HG03571 (cell line): ENCODE measurements at regions not wholly inside any gene's neighbourhood (a gene's known extent, or its start where the extent isn't known, plus 50 kb on each side); places are given as distances from the start of the nearest gene placed in this dataset.
"Not testable (repeated sequence)": the region's sequence is repeated elsewhere in the genome, so short reads cannot be mapped to it uniquely, and the experiment has no call there.

ENCODE experiments used
- ATAC-seq: cut with Tn5 transposase; IDR thresholded peaks from one replicate; pipeline ENCODE4 v1.9.1; 2021; ENCODE audit not compliant: unreplicated experiment

DNA sequence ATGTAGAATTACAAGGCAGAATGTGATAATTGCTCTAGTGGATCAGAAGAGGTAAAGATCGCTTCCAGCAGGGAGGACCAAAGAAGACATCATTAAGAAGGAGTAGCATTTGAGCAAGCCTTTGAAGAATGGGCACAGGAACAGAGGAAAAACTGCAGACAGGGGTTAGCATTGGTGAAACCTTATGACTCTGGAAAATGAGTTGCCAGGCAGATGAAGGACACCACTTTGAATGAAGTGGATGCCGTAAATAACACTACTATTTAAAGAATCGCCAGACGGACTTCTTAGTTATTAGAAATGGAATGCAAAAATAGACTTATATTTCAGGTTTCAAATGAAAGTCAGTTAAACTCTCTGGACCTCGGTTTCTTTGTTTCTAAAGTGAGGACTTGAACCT is 727.7 kb downstream of the USP25 start:
- ATAC-seq, result no peak

DNA sequence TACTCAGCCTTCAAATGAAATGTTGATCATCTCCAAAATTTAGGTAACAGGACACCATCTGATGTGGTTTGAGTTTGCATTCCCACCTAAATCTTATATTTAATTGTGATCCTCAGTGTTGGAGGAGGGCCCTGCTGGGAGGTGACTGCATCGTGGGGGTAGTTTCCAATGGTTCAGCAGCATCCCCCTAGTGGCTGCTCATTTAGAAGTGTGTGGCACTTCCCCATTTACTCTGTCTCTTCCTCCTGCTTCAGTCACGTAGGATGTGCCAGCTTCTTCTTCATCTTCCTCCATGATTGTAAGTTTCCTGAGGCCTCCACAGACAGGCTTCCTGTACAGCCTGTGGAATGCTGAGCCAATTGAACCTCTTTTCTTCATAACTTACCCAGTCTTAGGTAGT is 731.2 kb downstream of the USP25 start:
- no peak for ATAC-seq

DNA sequence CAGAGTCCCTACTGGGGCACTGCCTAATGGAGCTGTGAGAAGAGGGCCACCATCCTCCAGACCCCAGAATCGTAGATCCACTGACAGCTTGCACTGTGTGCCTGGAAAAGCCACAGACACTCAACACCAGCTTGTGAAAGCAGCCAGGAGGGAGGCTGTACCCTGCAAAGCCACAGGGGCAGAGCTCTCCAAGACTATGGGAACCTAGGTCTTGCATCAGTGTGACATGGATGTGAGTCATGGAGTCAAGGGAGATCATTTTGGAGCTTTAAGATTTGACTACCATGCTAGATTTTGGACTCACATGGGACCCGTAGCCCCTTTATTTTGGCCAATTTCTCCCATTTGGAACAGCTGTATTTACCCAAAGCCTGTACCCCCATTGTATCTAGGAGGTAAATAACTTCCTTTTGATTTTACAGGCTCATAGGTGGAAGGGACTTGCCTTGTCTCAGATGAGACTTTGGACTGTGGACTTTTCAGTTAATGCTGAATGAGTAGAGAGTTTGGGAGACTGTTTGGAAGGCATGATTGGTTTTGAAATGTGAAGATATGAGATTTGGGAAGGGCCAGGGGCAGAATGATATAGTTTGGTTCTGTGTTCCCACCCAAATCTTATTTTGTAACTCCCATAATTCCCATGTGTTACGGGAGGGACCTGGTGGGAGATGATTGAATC is 734.6 kb downstream of the USP25 start:
- ATAC-seq, result not testable (repeated sequence)

DNA sequence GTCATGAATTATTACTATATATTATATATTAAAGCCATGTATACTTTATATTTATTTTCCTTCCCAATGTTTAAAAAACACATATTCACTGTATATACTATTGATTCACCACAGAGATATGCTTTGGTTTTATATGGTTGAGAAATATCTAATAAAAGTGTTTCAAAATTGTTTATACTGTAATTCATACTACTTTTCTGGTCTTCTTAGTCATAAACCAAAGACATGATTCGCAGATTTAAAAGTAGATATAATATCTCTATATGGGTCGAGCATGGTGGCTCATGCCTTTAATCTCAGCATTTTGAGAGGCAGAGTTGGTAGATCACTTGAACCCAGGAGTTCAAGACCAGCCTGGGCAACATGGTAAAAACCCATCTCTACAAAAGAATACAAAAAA is 738.4 kb downstream of the USP25 start:
- no peak for ATAC-seq

DNA sequence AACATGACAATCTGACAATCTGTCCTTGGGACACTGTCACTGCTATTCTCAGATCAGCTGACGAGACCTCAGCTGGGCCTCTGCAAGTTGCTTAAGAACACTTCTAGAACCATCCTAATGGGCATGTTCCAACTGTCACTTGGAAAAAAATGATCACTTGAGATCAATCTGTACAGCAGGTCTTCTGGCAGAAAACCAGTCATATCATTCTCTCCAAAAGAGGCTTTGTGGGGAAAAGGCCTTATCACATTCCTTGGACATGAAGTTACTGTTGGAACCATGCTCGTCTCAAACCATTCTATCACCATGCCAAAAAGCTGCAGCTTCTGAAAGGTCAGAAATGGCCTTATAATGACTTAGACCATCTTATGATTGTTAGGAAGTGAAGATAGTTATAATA is 744.2 kb downstream of the USP25 start:
- ATAC-seq, result no peak

DNA sequence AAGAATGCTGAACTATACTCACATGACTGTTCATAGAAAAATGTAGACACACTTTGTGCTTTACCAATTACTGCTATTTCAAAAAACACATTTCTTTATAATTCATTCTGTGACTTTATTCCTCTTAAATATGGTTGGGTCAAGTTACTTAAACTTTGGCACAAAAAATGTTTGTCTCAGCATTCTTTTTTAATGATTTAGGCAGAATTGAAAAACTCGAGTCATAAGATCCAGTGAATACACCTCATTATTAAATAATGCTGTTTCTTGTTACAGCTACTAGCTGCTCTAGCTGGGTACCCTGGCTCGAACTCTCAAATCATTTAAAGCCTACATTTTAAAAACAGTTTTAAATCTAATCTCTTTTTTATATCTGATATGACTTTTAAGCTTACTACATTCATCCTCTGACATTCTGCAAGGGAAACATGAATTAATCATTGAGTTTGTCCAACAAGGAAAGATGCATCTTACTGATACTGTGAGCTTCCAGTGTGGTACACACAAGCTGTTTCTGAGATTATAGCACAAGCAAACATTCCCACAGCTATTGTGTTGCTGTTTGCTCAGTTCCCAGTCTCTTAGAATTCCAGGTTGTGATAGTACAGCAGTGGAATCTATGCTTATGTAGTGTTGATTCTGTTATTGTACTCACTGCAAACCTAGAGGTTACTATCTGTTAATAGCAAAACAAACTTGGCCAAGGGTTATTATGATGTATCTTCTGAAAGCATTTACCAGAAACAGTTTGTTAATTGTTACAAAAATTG is 746.5 kb downstream of the USP25 start:
- no peak for ATAC-seq

DNA sequence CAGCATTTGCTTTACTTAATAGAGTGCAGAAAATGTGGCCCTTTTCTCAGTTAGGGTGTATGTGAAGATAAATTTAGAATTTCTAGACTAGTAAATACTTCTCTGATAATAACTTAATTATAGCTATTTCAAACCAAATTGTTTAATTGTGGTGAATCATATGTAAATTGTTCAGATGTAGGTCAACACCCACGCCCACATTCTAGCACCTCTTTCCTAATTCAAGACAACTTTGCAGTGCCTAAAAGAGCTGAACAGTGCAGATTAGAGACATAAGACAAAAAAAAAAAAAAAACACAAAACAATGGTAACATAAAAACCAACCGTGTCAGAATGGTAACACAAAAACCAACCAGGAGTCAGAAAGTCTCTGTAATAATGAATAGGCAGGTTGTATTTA is 758.3 kb downstream of the USP25 start:
- no peak for ATAC-seq

DNA sequence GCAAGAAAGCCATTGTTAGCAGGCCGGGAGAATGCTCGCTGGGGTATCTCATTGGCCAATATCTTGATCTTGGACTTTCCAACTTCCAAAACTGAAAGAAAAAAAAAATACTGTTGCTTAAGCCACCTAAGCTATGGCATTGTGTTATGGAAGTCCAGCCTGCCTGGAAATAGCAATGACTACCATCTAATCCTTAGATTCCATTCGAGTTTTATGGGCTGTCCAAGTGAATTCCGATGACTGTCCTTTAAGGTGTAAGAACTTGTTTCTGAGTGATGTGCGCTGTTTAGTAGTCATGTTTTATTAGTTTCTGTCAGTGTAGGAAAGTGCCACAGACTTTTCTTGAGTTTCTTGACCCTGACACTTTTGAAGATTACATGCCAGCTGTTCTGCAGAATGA is 762.6 kb downstream of the USP25 start:
- no peak for ATAC-seq

DNA sequence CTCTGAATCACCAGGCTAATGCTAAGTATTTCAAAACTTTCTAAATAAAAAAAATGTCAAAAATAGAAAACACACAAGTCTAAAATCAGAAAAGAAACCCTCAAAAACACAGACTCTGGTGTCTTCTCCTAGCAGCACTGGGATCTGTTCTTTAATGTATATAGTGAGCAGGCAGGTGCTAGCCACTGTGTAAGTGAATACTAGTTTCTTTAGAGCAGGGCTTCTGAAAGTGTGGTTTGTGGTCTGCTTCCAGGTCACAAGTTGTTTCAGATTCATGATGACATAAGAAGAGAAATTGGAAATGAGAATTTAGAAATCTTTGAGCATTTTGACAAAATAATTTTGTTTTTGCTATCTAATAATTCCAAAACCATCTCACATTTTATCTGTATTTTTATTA is 763.1 kb downstream of the USP25 start:
- ATAC-seq, result no peak

DNA sequence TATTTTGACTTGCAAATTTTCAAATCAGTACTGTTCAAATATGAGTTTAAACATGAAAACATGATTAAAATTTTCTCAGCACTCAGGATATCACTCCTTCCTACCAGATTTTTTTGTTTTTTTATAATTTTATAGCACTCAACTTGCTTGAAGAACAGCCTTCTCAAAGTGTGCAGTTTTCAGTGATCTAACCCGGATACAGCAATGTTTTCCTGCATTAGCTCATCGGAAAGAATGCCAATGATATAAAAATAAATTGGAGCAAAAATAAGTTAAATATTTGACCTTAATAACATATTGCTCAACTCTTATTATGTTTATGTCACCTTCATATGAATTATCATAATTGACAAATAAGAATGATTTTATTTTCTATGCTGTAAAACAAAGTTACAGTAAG is 766.8 kb downstream of the USP25 start:
- no peak for ATAC-seq

DNA sequence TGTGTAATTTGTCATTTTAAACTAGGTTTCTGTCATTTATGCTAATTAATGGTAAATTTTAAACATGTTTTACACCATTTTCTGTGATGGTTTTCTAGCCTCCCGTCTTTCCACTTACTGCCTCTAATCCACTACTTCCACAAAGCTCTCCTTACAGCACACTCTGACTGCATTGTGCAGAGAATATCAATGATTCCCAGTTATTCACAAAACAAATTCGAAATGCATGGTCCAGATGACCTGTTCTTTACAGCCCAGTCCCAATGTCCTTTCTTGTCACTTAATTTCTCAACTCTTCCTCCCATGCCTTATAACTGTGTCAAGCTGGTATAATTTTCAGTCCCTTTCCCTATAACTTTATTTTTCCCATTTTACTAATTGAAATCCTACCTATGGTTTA is 770.5 kb downstream of the USP25 start:
- ATAC-seq, result no peak

DNA sequence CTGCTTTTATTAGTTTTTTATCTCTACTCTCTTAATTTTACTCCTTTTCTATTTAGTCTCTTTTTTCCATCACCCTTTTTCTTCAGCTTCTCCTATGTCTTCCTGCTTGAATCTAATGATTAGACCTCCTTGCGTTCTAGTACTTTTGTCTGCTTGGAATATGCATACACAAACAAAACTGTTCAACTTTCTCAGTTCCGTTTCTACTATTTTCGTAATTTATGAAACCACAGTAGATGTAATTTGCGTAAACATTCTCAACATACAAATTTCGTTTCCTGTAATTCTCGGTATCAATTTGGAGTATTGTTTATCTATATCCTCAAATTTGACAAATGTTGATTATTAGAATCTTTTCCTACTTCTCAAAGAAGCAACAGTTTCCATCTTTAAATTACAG is 772.5 kb downstream of the USP25 start:
- ATAC-seq, result no peak

DNA sequence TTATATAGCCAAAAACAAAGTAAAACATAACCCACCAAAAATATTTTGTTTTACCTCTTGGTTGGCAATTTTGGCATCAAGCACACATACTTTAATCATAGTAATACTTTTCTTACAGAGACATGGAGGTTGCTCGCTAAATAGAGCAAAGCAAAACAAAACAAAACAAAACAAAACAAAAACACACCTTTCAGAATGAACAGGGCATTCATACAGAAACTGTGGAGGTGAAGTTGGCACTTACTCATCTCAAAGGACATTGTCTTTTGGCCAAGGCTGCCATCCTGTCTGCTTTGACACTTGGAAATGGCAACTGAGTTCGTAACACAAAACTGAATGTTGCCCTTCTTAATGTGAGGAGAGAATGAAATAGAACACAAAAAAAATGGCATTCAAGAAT is 773.1 kb downstream of the USP25 start:
- no peak for ATAC-seq

DNA sequence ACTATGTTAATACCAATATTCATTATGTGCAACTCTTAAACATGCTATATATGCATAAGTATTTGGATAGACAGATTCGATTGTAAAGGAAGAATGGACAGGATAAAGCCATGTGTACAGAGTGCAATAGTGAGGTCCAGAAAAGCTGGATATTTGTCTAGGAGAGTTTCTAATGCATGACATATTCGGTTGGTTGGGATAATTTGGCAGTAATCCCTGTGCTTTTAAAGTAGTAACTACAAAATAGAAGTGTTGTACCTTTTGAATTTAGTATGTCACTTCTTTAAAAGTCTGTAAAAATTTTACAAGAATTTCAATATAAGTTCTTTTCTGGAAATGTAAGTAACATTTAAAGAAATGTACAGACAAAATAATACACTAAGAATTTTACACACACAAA is 774.5 kb downstream of the USP25 start:
- no peak for ATAC-seq

DNA sequence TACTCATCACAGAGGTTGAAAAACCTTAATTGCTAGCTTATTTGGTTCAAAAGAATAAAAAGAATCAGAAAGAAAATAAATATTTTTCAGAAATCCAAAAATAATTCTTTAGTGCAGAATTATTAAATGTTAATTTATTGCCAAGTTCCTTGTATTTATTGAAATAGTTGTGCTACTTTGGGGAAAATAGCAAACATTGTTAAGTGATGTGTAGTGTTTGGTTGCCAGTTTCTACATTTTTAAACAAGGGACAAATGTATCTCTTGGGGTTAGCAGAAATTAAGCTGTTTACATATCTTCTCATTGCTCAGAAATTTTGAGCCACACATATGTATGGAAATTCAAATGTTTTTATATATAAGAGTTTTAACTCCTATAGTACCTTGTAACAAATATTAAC is 775.0 kb downstream of the USP25 start:
- ATAC-seq, result no peak

DNA sequence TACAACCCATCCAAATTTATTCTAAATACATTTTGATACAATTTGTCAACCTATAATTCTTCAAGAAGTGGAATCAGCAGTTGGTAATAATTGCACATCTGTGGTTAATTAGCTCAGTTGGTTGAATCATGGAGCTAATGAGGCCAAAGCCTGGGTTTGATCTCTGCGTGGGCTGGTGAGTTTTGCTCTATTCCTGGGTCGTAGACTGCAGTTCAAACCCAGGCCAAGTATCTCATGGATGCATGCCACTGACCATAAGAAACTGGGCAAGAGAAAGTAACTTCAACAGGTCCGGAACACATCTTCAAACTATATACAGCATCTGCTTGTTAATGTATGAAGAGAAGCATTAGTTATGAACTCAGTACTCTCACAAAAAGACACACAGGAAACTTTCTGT is 779.7 kb downstream of the USP25 start:
- ATAC-seq, result no peak

DNA sequence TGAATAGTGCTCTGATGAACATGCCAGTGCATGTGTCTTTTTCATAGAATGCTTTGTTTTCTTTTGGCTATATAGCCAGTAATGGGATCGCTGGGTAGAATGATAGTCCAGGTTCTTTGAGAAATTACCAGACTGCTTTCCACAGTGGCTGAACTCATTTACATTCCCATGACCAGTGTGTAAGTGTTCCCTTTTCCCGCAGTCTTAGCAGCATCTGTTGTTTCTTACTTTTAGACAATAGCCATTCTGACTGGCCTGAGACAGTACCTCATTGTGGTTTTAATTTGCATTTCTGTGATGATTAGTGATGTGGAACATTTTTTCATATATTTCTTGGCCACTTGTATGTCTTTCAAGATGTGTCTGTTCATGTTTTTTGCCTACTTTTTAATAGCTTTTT is 784.5 kb downstream of the USP25 start:
- no peak for ATAC-seq

DNA sequence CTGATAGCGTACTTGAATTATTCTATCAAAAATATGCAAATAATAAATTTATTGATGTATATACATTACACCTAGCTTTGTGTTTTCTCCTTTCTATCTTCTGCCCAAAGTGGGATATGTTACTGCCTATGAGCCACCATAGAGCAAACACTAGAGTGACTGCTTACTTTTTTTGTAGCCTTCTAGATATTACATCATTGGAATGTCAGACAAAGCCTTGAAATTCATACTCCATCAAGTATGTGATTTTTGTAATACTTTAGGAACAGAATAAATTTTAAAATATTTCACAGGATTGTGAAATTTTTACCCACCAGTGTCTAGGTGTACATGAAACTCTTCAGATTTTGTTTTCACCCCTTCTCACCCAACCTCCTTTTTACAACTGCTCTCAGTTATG is 787.6 kb downstream of the USP25 start:
- ATAC-seq, result no peak

DNA sequence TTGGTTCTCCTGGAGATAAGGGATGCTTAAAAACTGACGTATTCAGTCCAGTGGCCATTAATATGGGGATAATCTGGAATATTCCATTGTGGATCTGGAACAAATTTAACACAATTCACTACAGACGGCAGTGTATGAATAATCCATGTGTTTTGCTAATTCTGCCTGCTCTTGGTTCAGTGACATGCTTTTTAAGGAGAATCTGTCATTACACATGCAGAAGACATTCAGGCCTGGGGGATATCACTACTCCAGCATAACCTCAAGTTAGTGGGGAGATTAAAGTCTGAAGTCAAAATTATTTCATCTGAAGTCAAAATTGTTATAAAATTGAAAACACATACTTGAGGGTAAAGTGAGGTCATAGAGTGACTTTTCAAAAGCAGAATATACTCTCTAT is 789.3 kb downstream of the USP25 start:
- no peak for ATAC-seq

DNA sequence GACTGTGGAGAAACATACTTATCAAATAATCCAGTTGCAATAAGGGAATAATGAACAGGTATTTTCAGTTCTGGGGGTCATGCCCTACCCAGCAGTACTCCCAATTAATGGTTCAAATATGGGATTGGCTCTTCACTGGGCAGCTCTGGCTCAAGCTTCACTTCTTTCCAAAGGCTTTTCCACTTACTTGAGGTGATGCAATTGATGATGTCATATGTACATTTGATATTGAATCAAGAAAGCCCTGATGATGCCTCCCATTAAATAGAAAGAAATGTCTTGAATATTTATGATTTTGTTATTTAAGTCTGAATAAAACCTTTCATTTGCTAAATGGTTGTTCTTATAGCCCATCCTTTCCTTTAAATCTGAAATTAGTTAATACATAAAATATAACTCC is 789.9 kb downstream of the USP25 start:
- no peak for ATAC-seq

DNA sequence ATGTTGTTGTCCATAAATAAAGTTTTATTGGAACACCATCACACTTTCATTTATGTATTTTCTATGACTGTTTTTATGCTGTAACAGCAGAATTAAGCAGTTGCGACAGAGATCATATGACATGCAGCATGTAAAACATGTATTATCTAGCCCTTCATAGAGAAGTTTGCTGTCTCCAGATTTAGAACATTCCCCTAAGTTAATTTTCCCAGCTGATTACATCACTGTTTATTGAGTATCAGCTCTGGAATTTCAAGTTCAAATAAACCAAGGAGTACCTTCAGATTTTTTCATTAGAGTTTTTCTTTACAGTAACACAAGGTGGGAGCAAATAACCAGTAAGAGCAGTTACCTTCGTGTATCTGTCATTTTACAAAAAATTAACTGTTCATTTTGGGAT is 792.8 kb downstream of the USP25 start:
- no peak for ATAC-seq

DNA sequence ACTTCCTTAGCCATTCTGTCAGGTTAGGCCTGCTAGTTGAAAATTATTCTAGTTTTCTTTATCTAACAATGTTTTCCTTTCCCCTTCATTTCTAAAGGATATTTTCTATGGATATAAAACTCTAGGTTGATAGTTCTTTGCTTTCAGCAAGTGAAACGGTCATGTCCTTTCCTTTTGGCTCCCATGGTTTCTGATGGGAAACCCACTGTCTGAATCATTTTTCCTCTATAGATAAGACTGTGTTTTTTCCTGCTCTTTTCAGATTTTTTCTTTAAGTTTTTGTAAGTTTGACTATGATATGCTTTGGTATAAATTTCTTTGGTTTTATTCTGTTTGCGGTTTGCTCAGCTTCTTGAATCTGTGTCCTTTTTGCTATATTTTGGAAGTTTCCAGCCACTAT is 800.9 kb downstream of the USP25 start:
- no peak for ATAC-seq

DNA sequence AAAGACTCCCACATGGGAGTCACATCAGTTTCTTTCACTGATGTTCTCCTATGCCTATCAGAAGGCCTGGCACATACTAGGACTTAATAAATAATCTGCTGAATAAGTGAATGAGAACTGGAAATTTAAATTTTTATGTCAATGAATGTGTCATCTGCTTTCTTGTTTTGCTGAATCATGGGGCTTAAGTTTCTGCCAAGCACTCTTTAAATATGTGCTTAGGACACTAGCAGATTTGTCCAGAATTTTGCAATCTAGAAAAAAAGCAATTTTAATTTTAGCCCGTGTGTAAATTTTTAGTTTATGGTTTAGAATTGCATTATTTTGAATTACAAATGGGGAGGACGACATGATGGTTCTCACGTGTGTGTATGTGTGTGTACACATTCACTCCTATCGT is 803.1 kb downstream of the USP25 start:
- no peak for ATAC-seq
